Stimulated activated naive CD4-positive, alpha-beta T cell treated with Interleukin-2 at 50 U/mL for 16 hours (primary cell): ENCODE measurements at regions not wholly inside any gene's neighbourhood (a gene's known extent, or its start where the extent isn't known, plus 50 kb on each side); places are given as distances from the start of the nearest gene placed in this dataset.

Experiments used
- DNase-seq: peaks from one replicate; lab custom pipeline; 2025; lab: John Stamatoyannopoulos, UW

DNA sequence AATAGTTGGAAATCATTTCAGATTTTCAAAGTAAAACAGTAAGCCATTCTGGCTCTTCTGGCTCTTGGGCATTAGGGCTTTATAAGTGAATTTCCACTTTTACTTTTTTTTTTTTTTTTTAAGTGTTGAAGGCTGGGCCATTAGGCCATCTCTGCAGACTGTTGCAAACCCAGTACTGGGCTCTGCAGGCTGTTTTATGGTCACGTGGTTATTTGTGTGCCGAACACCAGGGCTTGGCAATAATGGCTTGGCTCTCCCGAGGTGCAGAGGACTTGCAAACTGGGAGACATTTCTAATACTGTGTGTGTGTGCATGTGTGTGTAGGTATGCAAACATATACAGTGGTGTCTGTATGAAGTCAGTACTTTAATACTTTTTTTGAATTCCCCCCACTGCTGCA, 194.9 kb upstream of the CDH5 start:
- DNase-seq = no peak

DNA sequence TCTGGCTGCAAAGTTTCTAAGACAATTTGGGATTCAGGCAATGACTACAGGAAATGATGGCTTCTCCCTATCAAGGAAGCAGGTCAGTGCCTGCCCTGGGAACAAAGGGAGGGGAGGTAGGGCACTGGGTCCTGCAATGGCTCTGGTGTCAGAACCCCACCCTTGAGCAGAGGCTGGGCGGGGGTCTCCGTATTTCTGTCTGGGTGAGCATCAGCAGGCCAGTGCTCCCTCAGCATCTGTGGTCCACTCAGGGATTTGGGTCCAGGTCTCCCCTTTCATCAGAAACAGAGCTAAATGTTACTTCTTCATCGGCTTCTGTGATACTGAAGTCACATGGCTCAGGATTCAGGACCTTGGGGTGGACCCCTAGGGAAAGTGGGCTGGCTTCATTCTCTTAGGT, 195.5 kb upstream of the CDH5 start:
- no peak for DNase-seq

DNA sequence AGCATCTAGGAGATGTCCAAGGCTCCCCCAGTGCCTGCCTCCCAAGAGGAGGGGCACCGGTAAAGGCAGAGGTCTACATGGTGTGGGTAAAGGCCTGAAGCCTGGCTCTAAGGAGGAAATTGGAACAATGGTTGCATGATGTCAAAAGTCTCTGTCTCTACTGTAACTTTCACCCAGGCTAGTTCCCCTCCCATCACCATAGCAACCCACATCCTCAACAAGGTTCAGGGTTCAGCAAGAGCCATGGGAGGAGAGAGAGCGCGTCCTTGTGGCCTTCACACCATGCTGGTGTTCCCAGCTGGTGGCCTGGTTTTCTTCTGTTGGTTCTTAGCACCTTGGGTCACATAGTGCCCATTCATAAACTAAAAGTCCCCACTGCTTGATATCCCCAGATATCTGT, 196.7 kb upstream of the CDH5 start:
- no peak for DNase-seq

DNA sequence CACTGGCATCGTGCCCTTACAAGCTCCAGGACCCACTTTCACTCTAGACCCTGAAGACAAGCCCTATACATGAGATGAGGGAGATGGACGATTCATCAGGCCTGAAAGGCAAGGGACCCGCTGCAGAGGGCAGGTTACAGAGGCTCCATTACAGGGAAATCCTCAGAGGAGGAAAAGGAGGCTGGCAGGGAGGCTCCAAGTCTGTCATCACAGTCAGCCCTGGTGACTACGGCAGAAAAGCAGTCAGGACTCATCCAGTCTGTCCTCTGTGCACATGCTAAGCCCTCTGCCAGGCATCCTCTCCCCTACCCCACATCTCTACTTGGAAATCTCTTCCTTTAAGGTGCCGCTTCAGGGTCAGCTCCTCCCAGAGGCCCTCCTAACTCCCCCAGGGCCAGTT, 197.7 kb upstream of the CDH5 start:
- no peak for DNase-seq

DNA sequence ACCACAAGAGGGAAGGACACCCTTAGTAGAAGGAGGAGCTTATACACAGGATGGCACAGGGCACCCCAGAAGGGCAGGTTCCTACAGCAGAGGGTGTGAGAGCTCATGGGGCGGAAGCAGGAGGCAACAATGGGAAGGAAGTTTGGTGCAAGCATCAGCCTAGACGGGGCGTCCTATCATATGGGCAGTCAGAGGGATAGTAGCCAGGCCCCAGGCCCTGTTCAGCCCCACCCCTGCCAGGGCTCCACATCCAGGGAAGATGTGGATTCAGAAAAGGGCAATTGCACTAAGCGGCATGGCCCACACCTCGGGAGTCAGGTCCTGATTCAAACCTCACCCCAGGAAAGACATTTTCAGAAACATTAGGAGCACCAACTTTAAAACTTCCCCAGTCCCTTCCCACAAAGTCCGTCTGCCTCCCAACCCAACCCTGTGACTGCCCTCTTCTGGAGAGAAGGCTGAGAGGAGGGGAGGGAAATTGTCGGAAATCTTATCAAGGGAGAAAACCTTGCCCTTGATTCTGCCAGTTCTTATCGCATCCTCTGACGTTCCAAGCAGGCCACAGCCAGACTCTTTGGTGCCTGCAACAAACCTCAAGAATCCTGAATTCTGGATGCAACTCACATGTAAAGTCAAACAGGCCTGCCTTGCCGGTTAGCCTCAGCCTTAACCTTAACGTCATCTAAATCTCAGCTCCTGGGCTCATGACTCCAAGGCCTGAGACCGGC, 198.8 kb upstream of the CDH5 start:
- DNase-seq = no peak

DNA sequence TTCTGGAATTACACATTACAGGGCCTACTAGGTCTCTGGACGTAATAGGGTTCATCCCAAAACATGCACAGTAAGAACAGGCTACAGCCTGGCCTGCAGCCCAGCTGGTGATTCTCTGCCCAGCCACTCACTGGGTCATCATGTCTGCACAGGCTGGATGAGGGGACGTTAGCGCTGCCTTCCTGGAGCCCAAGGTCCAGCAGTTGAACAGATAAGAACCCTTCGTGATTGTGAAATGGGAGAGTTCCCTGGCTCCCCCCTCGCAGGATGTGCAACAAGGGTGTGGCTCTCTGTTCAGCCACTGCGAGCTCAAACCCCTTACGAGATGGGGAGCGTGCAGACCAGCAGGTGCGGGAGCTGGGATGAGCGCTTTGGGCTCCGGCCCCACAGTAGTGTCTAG, 200.0 kb upstream of the CDH5 start:
- DNase-seq = no peak

DNA sequence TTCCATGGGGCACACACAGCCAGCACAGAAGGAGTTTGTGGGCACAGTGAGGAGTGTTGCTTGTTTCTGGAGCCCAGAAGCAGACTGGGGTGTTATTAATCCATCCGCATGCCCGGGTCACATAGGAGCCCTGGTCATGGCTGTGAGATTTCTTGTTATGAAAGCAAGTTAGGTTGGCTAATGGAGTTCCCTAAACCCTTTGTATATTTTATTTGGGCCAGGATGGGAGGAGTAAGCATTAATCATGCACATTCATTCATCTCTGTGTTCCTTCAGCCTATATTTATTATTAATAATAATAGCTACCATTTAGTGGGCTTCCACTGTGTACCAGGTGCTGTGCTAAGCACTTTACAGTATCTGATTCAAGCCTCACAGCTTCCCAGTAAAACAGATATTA, 200.6 kb upstream of the CDH5 start:
- no peak for DNase-seq

DNA sequence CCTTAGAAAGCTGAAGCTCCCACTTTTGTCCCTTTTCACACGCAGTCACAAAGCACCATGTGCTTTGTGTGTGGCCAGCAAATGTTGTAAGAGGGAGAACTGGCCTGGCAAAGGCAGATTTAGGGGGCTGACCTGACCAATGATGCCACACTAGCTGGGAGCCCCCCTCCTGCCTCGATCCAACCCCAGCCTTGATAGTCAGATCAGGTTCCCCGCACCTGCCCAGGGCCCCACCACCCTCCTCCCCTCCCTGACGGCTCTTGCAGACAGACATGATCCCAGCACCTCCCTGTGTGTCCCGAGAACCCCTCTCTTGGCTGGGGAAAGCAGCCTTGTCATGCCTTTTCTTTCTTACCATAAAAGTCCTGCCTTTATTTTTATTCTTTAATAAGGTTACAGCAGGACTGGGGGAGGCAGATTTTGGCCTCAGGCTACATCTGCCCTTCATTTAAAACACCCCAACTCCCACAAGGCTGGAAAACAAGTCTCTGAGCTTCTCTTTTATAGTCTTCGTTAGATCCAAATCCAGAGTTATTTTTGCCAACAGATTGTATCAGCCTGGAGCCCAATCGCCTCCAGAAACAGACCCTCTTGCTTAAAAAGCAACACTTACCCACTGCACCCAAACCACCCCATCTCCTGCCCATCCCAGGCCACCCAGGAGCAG, 201.8 kb upstream of the CDH5 start:
- no peak for DNase-seq

DNA sequence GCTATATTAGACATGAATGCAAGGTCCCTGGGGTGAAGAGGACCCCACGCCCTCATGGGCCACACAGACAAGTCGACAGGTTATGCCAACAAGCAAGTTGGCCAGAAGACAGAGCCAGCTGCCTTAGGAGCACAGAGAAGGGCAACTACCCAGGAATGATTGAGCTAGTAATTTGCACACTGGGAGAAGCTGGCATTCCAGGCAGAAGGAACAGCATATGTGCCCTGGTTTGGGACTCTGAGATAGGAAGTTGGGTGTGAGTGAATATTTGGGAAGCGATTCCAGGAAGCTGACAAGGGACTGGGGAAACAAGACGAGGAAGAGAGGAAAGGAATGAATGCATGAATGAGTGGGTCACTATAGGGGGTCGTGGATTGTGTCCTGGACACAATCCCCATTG, 203.7 kb upstream of the CDH5 start:
- no peak for DNase-seq

DNA sequence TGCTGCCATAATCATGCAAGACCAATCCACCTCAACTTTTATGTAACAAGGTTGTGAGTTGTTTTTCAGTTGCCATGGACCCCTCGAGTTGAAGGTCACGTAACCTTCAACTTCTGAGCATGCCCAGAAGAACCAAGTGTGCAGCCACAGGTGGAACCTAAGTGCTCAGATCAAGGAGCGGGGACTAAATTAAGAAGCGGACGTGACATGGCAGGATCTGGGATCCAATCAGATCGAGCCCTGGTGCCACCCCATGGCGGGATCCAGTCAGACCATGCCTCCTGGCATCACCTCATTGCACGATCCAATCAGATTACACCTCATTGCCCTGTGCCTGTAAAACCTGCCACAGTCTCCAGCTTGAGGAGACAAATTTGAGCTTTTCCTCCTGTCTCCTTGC, 204.5 kb upstream of the CDH5 start:
- DNase-seq = no peak

DNA sequence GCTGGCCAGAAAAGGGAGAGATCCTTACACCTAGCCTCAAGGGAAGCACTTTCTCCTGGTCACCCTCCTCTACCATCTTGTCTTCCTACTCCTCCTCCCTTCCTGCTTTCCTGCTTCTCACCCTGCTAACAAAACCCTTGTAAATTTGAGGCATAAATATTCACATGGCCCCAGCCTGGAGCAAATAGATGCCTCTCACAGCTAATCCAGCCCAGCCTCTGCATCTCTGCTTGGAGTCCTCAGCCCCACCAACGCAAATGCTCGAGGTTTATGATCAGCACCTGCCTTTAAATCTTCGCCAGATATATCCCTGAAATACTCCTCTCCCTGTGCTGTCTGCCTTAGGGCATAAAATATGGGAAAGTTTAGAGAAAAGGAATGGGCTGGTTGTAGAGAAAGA, 205.2 kb upstream of the CDH5 start:
- DNase-seq = no peak

DNA sequence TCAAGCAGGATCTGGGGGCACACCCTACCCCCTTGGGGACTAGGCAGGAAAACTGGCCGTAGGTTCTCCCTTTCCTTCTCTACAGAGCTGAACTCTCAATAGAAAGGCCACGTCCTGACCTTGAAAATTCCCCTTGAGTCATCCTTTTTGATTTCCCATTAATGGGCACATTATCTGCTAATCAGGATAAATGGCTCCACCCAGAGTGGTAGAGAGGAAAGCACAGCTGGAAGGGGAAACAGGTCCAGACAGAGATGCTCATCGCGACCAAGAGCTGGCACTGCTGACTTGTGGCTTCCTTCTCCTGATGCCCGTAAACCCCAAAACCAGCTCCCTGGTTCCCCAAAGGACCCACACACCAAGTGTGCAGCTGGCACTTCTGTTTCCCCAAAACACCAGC, 206.5 kb upstream of the CDH5 start:
- DNase-seq = no peak

DNA sequence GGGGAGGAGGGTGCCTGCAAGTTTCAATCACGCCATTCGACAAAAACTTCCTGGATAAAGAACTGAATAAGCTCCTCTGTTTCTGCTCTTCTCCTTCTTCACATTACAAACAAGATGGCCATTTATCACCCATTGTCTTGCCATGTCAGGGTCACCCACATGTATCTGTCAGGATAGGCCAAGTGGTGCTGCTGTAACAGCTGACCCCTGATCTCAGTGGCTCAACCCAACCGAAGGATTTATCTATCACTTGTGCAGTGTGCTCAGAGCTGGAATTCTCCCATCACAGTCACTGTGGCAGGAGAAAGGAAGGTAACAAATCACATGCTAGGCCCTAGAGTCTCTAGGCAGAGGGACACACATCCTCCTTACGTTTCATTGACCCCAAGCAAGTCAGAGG, 210.0 kb upstream of the CDH5 start:
- DNase-seq = no peak

DNA sequence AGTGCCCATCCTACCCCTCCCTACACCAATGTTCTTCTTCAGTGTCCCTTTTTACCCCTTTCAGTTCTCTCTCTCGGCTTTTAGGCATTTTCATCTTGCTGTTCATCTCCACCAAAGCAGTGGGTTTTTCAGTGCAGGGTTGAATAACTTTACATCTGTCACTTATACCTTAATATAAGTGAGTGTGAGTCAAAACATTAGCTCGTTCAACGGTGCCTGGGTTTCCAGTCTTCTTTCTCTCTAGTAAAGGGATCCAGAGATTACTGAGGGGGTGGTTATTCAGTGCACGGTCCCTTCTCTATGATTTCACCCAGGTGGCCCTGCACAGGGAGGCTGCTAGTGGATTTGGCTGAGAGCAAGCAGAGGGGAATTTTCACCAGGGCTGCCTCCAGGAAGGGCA, 210.6 kb upstream of the CDH5 start:
- DNase-seq = no peak

DNA sequence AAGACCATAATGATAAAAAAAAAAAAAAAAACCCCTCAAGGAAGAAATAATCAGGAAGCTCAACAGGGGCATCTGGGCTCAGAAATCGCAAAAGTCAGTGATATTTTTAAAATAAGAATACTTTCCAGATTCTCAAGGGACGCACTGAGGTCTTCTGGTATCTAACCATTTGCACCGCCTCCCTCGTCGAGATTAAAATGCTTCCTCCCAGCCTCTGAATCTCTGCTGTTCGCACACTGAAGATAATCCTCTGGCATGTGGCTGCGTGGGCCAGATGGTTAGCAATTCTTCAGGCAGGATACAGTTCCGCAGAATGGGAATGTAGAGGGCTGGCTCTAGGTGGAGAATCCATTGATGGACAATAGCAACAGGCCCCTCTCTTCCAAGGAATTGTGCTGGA, 211.7 kb upstream of the CDH5 start:
- DNase-seq = no peak

DNA sequence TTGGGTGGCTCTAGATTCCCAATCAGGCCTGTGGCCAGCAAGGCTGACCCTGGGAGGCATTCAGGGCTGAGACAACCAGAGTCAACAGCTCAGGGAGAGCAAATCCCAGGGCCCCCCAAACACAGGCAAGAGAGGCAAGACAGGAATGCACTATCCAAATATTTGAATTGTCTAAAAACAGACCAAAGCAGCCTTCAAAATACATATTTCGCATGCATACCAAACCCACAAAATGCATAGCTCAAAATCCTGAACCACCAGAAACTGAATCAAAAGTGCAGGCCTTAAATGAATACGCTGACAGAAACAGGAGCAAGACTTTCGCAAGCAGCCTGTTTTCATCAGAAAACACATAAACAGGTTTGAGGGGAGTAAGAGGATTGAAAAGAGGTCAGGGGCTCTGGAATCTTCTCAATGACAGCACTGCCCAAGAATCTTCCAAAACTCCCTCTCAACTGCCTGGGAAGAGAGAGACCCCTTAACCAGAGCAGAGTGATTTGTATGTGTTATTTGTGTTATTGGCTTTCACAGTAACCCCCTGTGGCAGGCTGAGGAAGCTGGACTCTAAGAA, 213.6 kb upstream of the CDH5 start:
- no peak for DNase-seq

DNA sequence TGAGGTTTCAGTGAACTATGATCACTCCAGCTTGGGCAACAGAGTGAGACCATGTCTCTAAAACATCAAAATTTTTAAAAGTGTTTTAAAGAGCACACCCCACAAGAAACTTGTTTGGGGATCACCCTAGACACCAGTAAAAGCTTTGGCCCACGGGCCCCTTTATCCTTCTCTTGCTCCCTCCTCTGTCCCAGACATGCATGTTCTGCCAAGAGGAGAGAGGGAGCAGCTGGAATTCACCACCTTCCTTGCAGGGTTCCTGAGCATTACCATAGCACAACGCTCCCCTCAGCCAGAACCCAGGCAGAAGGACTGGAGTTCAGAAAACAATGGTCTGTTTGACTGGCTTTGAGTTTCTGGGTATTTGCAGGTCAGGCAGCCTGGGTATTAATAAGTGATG, 214.3 kb upstream of the CDH5 start:
- no peak for DNase-seq

DNA sequence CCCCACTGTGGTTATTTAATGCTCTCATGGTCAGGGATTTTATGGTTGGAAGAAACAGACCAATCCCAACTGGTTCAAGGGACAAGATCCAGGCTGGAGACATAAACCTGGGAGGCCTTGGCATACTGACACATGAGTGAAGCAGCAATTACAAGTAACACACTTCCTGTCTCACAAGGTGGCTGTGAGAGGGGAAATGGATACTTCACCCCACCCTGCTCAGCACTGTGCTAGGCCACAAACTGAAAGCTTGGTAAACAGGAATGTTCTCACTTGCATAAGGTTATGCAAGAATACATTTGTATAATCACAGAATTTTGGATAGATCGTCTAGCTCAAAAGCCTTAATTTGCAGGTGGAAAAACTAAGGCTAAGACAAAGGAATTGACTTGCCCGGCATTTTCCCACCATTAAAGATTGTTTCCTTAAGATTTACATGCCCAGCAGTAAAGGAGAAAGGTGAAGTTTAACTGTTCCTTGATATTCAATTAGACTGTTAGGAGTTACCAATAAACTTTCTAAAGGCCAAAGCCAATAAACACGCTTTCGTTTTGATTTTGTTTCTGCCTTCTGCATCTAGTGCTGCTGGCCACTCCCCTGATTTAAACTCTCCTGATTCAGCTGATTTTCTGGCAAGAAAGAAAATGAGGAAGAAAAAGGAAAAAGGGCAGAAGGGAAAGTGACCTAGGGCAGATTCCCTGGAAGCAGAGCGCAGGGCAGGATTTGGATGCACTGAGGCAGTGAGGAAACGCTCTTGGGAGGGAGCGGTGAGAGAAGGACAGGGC, 215.6 kb upstream of the CDH5 start:
- no peak for DNase-seq

DNA sequence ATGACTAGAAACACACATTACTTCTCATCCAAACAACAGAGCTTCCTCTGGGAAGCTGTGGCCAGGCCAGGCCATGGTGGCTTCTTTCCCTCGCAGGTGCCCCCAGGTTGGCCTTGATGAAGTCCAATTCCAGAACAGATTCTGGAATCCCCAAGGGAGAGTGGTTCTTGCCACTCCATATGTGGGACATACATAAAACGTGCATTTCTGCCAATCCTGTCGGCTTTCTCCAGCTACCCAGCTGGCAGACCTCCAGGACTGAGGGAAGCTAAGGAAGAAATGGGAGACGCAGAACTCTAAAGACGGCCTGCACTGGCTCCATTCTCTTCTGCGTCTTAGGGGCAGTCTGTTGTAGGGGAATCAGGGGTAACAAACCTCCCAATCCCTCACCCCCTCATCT, 219.2 kb upstream of the CDH5 start:
- DNase-seq = no peak

DNA sequence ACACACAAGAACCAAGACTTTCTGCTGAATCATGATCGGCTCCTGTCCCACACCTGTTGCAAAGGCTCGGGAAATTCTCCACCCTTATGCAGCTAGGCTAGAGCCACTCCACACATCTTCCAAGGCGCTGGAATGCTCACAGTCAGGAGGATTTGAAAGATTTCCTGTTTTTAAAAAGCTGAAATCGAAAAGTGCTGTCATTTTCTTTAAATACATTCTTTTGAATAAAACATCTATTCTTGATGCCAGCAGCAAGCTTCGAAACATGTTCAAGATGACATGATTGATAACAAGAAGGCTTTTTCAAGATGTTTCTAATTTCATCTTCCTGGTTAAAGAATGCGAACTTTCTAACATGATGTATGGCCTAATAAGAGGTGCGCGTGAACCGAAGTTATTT, 219.7 kb upstream of the CDH5 start:
- no peak for DNase-seq

DNA sequence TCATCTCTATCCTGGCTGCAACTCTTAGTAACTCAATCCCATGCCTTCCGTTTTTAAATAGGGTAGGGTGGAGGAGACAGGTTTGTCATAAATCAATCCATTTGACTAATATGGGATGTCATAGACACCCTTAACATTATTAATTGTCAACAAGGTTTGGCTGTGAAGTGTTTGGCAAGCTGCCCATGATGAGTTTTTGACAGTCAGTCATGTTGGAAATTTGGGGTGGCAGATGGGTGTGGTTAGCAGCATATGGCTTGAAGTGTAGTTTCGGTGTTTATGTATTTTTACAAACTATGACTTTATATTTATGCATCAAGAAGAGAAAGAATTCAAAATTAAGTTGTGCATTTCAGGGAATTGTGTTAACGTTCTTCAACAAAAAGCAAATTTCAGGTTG, 221.8 kb upstream of the CDH5 start:
- DNase-seq = no peak

DNA sequence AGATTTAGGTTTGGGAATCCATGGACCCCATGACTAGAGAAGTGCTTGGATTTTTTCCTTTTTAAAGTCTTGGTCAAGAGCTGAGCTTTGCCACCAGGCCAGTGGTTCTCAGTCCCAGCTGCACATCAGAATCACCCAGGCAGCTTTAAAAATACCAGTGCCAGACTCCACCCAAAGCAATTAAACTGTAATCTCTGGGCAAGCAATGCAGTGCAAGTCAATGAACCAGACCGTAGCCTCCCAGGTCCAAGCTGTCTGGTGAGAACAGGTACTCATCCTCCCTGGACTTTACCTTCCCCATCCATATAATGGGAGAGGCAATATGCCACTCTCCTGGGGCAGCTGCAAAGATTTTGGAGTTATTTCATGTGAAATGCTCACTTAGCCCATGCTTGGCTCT, 223.1 kb upstream of the CDH5 start:
- no peak for DNase-seq

DNA sequence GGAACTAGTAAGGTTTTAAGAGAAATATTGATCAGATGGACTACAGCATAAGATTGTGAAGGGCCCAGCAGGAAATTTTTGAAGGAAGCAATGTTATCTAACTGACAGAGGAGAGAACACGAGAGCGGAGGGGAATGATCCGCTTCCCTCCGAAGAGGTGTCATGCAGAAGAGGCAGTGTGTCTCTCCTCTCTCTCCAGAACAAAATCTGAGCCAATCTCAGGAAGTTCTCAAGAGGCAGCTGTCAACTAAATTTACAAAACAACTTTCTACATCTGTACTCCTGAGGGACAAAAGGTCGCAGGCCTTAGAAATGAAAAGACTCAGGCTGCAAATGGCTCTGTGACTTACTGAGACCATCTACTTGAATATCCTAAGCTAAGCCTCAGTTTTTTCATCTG, 224.6 kb upstream of the CDH5 start:
- no peak for DNase-seq
